H1 (cell line): ENCODE measurements at regions not wholly inside any gene's neighbourhood (a gene's known extent, or its start where the extent isn't known, plus 50 kb on each side); places are given as distances from the start of the nearest gene placed in this dataset.

Experiments
- CTCF ChIA-PET: fragments of 300-600 bp; sonication (Branson Sonifier 250); formaldehyde crosslinking; loops from one replicate; lab custom pipeline; 2021; ENCODE audit not compliant: partially characterized antibody; lab: Charles Lee
- POLR2A ChIA-PET: fragments of 300-600 bp; sonication (Branson Sonifier 250); formaldehyde crosslinking; loops from one replicate; lab custom pipeline; 2021; ENCODE audit warnings: inconsistent platforms; ENCODE audit not compliant: partially characterized antibody; lab: Charles Lee
- DNase-seq, 2 experiments: peaks; one replicate each; pipeline versions ENCODE4 v3.0.0 to v3.0.0-alpha.2; 2010 to 2022; ENCODE audit warnings: low spot score in 2 of 2, low read depth in 1 of 2, mixed read lengths in 1 of 2
- FAIRE-seq: peaks from 2 replicates; lab custom pipeline; 2011; peaks lifted over from hg19 to GRCh38; lab: Jason Lieb, UNC
- H2AFZ ChIP-seq: 2 replicates; pipeline ENCODE4 v1.8.1; 2012; ENCODE audit warnings: low read length, inconsistent platforms
- H2AK5ac ChIP-seq: 2 replicates; pipeline ENCODE4 v1.6.1; 2013; ENCODE audit warnings: low read depth, low read length
- H2BK120ac ChIP-seq: replicated peaks from 2 replicates; pipeline ENCODE3; 2013; ENCODE audit warnings: low read depth, low read length, inconsistent platforms
- H2BK12ac ChIP-seq: 2 replicates; pipeline ENCODE4 v1.6.1; 2013; ENCODE audit warnings: low read depth, low read length
- H2BK15ac ChIP-seq: 2 replicates; pipeline ENCODE4 v1.6.1; 2013; ENCODE audit warnings: low read length
- H2BK20ac ChIP-seq: 2 replicates; pipeline ENCODE4 v1.6.1; 2013; ENCODE audit warnings: low read length
- H2BK5ac ChIP-seq: 2 replicates; pipeline ENCODE4 v1.6.1; 2013; ENCODE audit warnings: low read depth, low read length
- H3K14ac ChIP-seq: 2 replicates; pipeline ENCODE4 v1.6.1; 2013; ENCODE audit warnings: inconsistent platforms; ENCODE audit not compliant: insufficient read length
- H3K18ac ChIP-seq: 2 replicates; pipeline ENCODE4 v1.6.1; 2013; ENCODE audit warnings: low read length; ENCODE audit errors: extremely low read depth
- H3K23ac ChIP-seq: 2 replicates; pipeline ENCODE4 v1.6.1; 2013; ENCODE audit warnings: inconsistent platforms; ENCODE audit not compliant: insufficient read length
- H3K23me2 ChIP-seq: 2 replicates; pipeline ENCODE4 v1.6.1; 2013; ENCODE audit warnings: low read depth, low read length
- H3K27ac ChIP-seq: 2 replicates; pipeline ENCODE4 v1.6.1; 2011; ENCODE audit warnings: low read depth, low read length, inconsistent platforms
- H3K27me3 ChIP-seq, 4 experiments: replicated peaks in 1 of 4; 1 replicate in 1 of 4; 2 replicates in 3 of 4; pipeline versions ENCODE4 v1.6.1 to v1.8.1; 2011 to 2013; ENCODE audit warnings: low read length in 3 of 4, mild to moderate bottlenecking in 3 of 4, inconsistent platforms in 2 of 4, mixed read lengths in 2 of 4, moderate library complexity in 1 of 4; ENCODE audit not compliant: control insufficient read depth in 3 of 4, insufficient read depth in 3 of 4; ENCODE audit errors: extremely low read depth in 1 of 4
- H3K36me3 ChIP-seq, 4 experiments: 2 replicates each; pipeline versions ENCODE4 v1.6.1 to v1.8.1; 2011 to 2013; ENCODE audit warnings: mild to moderate bottlenecking in 4 of 4, low read length in 3 of 4, moderate library complexity in 2 of 4, control low read depth in 1 of 4, inconsistent platforms in 1 of 4; ENCODE audit not compliant: insufficient read depth in 4 of 4, control insufficient read depth in 2 of 4
- H3K4ac ChIP-seq: replicated peaks from 2 replicates; pipeline ENCODE3; 2013; ENCODE audit warnings: low read length, low read depth, mixed read lengths, inconsistent platforms; ENCODE audit not compliant: insufficient read length
- H3K4me1 ChIP-seq, 4 experiments: replicated peaks in 1 of 4; 1 replicate in 1 of 4; 2 replicates in 3 of 4; pipeline versions ENCODE4 v1.6.1 to v1.8.1; 2011 to 2013; ENCODE audit warnings: low read length in 3 of 4, inconsistent platforms in 2 of 4, mixed read lengths in 1 of 4; ENCODE audit not compliant: insufficient read depth in 4 of 4, control insufficient read depth in 3 of 4
- H3K4me2 ChIP-seq, 2 experiments: 2 replicates each; pipeline versions ENCODE4 v1.6.1 to v1.8.1; 2011 to 2013; ENCODE audit warnings: low read depth in 2 of 2, low read length in 2 of 2, control low read depth in 1 of 2, inconsistent platforms in 1 of 2, mild to moderate bottlenecking in 1 of 2; ENCODE audit not compliant: insufficient read depth in 1 of 2
- H3K4me3 ChIP-seq, 4 experiments: fragments of 200-600, 300-600 bp in 1 of 4; sonication (generic), shearing (Covaris generic), sonication (Bioruptor Twin) in 1 of 4; 2 replicates each; pipeline versions ENCODE4 v1.5.1 to v1.8.1; 2011 to 2016; ENCODE audit warnings: low read length in 4 of 4, low read depth in 3 of 4, control low read depth in 2 of 4, inconsistent platforms in 2 of 4, mild to moderate bottlenecking in 2 of 4, mixed read lengths in 1 of 4, moderate library complexity in 1 of 4; ENCODE audit not compliant: insufficient read depth in 2 of 4; ENCODE audit errors: extremely low read depth in 1 of 4
- H3K56ac ChIP-seq: replicated peaks from 2 replicates; pipeline ENCODE3; 2013; ENCODE audit warnings: low read depth, mild to moderate bottlenecking, mixed read lengths, low read length, inconsistent platforms; ENCODE audit not compliant: insufficient read length
- H3K79me1 ChIP-seq: 2 replicates; pipeline ENCODE4 v1.6.1; 2013; ENCODE audit warnings: low read depth, low read length, control low read depth
- H3K79me2 ChIP-seq, 2 experiments: 2 replicates each; pipeline versions ENCODE4 v1.6.1 to v1.8.1; 2012 to 2013; ENCODE audit warnings: low read length in 2 of 2, mild to moderate bottlenecking in 2 of 2, inconsistent platforms in 1 of 2; ENCODE audit not compliant: insufficient read depth in 2 of 2, control insufficient read depth in 1 of 2
- H3K9ac ChIP-seq, 4 experiments: replicated peaks in 1 of 4; 1 replicate in 1 of 4; 2 replicates in 3 of 4; pipeline versions ENCODE4 v1.6.1 to v1.8.1; 2011 to 2013; ENCODE audit warnings: low read depth in 3 of 4, low read length in 3 of 4, control low read depth in 2 of 4, mild to moderate bottlenecking in 2 of 4, moderate library complexity in 2 of 4, inconsistent platforms in 1 of 4; ENCODE audit errors: extremely low read depth in 1 of 4
- H3K9me3 ChIP-seq, 2 experiments: 2 replicates each; pipeline versions ENCODE4 v1.6.1 to v1.8.1; 2012 to 2013; ENCODE audit warnings: mild to moderate bottlenecking in 2 of 2, moderate library complexity in 2 of 2, control low read depth in 1 of 2, inconsistent platforms in 1 of 2, low read depth in 1 of 2, low read length in 1 of 2, mixed read lengths in 1 of 2; ENCODE audit not compliant: insufficient read depth in 2 of 2
- H4K20me1 ChIP-seq, 2 experiments: replicated peaks in 1 of 2; 2 replicates each; pipeline versions ENCODE3 to v1.8.1; 2011 to 2013; ENCODE audit warnings: inconsistent platforms in 2 of 2, low read length in 2 of 2, mild to moderate bottlenecking in 1 of 2; ENCODE audit not compliant: insufficient read depth in 2 of 2, control insufficient read depth in 1 of 2
- H4K5ac ChIP-seq: 2 replicates; pipeline ENCODE4 v1.6.1; 2013; ENCODE audit warnings: low read length, low read depth, mixed read lengths, inconsistent platforms; ENCODE audit not compliant: insufficient read length
- H4K8ac ChIP-seq: 2 replicates; pipeline ENCODE4 v1.8.0; 2013; ENCODE audit warnings: mild to moderate bottlenecking, moderate library complexity, low read length, inconsistent platforms; ENCODE audit not compliant: insufficient read depth; ENCODE audit errors: extremely low read depth
- H4K91ac ChIP-seq: replicated peaks from 2 replicates; pipeline ENCODE3; 2013; ENCODE audit warnings: low read length, mixed read lengths, inconsistent platforms; ENCODE audit not compliant: insufficient read length
- CHD2 ChIP-seq: IDR thresholded peaks from 2 replicates; pipeline ENCODE4 v1.6.1; 2012; ENCODE audit warnings: low read length, improper control_type of control experiment
- NRF1 ChIP-seq: IDR thresholded peaks from 2 replicates; pipeline ENCODE4 v1.6.1; 2011; ENCODE audit warnings: mild to moderate bottlenecking, low read depth, low read length, improper control_type of control experiment
- POLR2A ChIP-seq, 2 experiments: IDR thresholded peaks; 1 replicate in 1 of 2; 2 replicates in 1 of 2; pipeline ENCODE4 v1.6.1; 2011; ENCODE audit warnings: low read depth in 2 of 2, low read length in 2 of 2, mild to moderate bottlenecking in 2 of 2; ENCODE audit errors: control extremely low read depth in 1 of 2
- RAD21 ChIP-seq, 2 experiments: IDR thresholded peaks in 1 of 2; conservative IDR thresholded peaks in 1 of 2; 2 replicates each; pipeline ENCODE4 v1.6.1; 2011; ENCODE audit warnings: low read depth in 2 of 2, low read length in 2 of 2, improper control_type of control experiment in 1 of 2, inconsistent platforms in 1 of 2, mild to moderate bottlenecking in 1 of 2, moderate library complexity in 1 of 2
- WGBS, 2 experiments: shearing (Covaris generic) in 1 of 2; methylation state at CpG; one replicate each; pipeline versions ENCODE4 v1.1.6 to v1.1.7; 2013 to 2015; ENCODE audit warnings: low lambda C conversion rate in 2 of 2, mixed read lengths in 2 of 2, inconsistent platforms in 1 of 2, low coverage in 1 of 2, missing lambda C conversion rate in 1 of 2; ENCODE audit not compliant: insufficient replicate concordance in 2 of 2, insufficient coverage in 1 of 2, insufficient read length in 1 of 2; ENCODE audit errors: extremely low coverage in 1 of 2, missing lambda C conversion rate in 1 of 2; 5-methylcytosine and 5-hydroxymethylcytosine counted together
- TF ChIP-seq, protein P1 (sequence below), 3 experiments: IDR thresholded peaks; 1 replicate in 2 of 3; 2 replicates in 1 of 3; pipeline versions ENCODE4 v1.5.1 to v1.6.1; 2011; ENCODE audit warnings: low read length in 3 of 3, mild to moderate bottlenecking in 3 of 3, inconsistent platforms in 2 of 3, low read depth in 1 of 3, moderate library complexity in 1 of 3; ENCODE audit not compliant: insufficient read depth in 1 of 3; ENCODE audit errors: control extremely low read depth in 1 of 3
- TF ChIP-seq, protein P2 (sequence below): IDR thresholded peaks from 2 replicates; pipeline ENCODE4 v1.6.1; 2011; ENCODE audit warnings: low read depth, mild to moderate bottlenecking, low read length; ENCODE audit not compliant: insufficient read depth

DNA sequence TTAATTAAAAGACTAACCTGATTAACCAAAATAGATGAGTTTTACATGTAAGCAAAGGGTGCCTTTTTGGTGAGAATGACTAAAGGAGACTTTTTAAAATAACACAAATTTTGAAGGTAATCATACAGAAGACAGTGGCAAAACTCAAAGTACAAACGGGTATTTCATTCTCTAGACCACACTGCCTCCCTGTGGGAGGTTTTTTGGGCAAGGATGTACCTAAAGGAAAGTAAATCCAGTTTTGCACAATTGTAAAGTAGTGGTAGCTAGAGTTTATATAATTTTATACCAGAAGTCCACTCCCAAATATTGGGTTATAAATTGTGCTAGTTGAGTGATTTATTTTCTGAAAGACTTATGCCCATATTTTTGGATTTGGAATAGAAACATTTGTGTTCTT is 201.0 kb downstream of the PAPSS1 start:
- no peak overlapping the region for H4K5ac ChIP-seq
- no peak overlapping the region for H2AK5ac ChIP-seq
- no peak overlapping the region for H3K14ac ChIP-seq
- no peak overlapping the region for H2BK12ac ChIP-seq
- no peaks in the 10 kb centered on the region for H3K23me2 ChIP-seq
- H3K4me1 ChIP-seq: no peaks in the 10 kb centered on the region
- DNase-seq: no peak
- no peaks in the 10 kb centered on the region; a peak in 1 of 8 replicates for H3K36me3 ChIP-seq
- no peaks in the 10 kb centered on the region for H3K79me1 ChIP-seq
- H4K20me1 ChIP-seq: no peaks in the 10 kb centered on the region
- ChIA-PET CTCF (interaction anchor here (0.9 to 2.7 kb wide), 15 partner anchors 39 to 495 kb away, joined by 3 to 9 read pairs (median 3); partner anchors contain the start of gene DKK2), POLR2A (interaction anchor here (0.6 kb wide), 1 partner anchor 231 kb away, joined by 3 read pairs; no protein-coding TSS in a partner anchor)
- no peak overlapping the region for H2BK5ac ChIP-seq
- no peak overlapping the region for H3K9ac ChIP-seq
- H3K9me3 ChIP-seq: peaks cover 6 to 12% of the 10 kb centered on the region in 2 experiments
- H3K18ac ChIP-seq: no peak overlapping the region
- no peak overlapping the region for H2AFZ ChIP-seq
- H2BK20ac ChIP-seq: no peak overlapping the region
- FAIRE-seq: no peak
- 47% methylated on average over 1 of the region's 1 CpG; no CpG with 5 or more reads in 1 of the 2 experiments for WGBS, 2 experiments
- H2BK15ac ChIP-seq: no peak overlapping the region
- H3K27me3 ChIP-seq: no peaks in the 10 kb centered on the region
- TF ChIP-seq NRF1 (no peak), RAD21 (IDR thresholded peaks at IDR 0.05 in 1 of 2, conservative IDR thresholded peaks at IDR 0.05 in 1 of 2; ENCODE audit: low read depth in 2 of 2, low read length in 2 of 2) (peak; percentile 86), CHD2 (no peak), POLR2A (IDR thresholded peaks at IDR 0.05; ENCODE audit: control extremely low read depth in 1 of 2, low read depth in 2 of 2, low read length in 2 of 2) (no peak)
- TF ChIP-seq, protein P1, sequence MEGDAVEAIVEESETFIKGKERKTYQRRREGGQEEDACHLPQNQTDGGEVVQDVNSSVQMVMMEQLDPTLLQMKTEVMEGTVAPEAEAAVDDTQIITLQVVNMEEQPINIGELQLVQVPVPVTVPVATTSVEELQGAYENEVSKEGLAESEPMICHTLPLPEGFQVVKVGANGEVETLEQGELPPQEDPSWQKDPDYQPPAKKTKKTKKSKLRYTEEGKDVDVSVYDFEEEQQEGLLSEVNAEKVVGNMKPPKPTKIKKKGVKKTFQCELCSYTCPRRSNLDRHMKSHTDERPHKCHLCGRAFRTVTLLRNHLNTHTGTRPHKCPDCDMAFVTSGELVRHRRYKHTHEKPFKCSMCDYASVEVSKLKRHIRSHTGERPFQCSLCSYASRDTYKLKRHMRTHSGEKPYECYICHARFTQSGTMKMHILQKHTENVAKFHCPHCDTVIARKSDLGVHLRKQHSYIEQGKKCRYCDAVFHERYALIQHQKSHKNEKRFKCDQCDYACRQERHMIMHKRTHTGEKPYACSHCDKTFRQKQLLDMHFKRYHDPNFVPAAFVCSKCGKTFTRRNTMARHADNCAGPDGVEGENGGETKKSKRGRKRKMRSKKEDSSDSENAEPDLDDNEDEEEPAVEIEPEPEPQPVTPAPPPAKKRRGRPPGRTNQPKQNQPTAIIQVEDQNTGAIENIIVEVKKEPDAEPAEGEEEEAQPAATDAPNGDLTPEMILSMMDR (IDR thresholded peaks at IDR 0.05; ENCODE audit: control extremely low read depth in 1 of 3, insufficient read depth in 1 of 3, low read depth in 1 of 3, low read length in 3 of 3): peak in 2 of 3 experiments; percentile 51 to 56; a peak in 3 of 4 replicates
- TF ChIP-seq, protein P2, sequence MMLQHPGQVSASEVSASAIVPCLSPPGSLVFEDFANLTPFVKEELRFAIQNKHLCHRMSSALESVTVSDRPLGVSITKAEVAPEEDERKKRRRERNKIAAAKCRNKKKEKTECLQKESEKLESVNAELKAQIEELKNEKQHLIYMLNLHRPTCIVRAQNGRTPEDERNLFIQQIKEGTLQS: no peak
- H3K4ac ChIP-seq: no peak overlapping the region
- no peak overlapping the region for H3K27ac ChIP-seq
- no peak overlapping the region for H4K91ac ChIP-seq
- no peak overlapping the region for H3K56ac ChIP-seq
- no peak overlapping the region for H3K4me2 ChIP-seq
- no peak overlapping the region for H2BK120ac ChIP-seq
- no peak overlapping the region for H3K4me3 ChIP-seq
- no peak overlapping the region for H4K8ac ChIP-seq
- no peak overlapping the region for H3K23ac ChIP-seq
- no peaks in the 10 kb centered on the region for H3K79me2 ChIP-seq
